IMR-90 (cell line): ENCODE measurements at regions not wholly inside any gene's neighbourhood (a gene's known extent, or its start where the extent isn't known, plus 50 kb on each side); places are given as distances from the start of the nearest gene placed in this dataset.

ENCODE experiments used
- ATAC-seq: fragments of 200-7000 bp; cut with Tn5 transposase; 2 replicates; pipeline ENCODE4 v1.9.1; 2020; ENCODE audit warnings: low read depth, mild to moderate bottlenecking, moderate library complexity
- BruUV-seq: library from RNA; stranded (reverse); fragments of 400-500 nt; replicated peaks from 2 replicates; lab custom pipeline; 2021; lab: Mats Ljungman, UMichigan
- CTCF ChIA-PET: fragments of 300-600 bp; formaldehyde crosslinking; extraction: SDS; loops from one replicate; lab custom pipeline; 2021; ENCODE audit warnings: antibody characterized with exemption; lab: Yijun Ruan, JAX
- POLR2A ChIA-PET: fragments of 300-600 bp; sonication (Branson Sonifier 250); formaldehyde crosslinking; loops from one replicate; lab custom pipeline; 2022; ENCODE audit warnings: antibody characterized with exemption; ENCODE audit not compliant: unreplicated experiment; lab: Charles Lee
- DNase-seq: peaks from one replicate; pipeline ENCODE4 v3.0.0; 2013
- H2AFZ ChIP-seq: replicated peaks from 2 replicates; pipeline ENCODE3; 2013; ENCODE audit warnings: low read length, mild to moderate bottlenecking; ENCODE audit not compliant: poor library complexity
- H2AK5ac ChIP-seq: 2 replicates; pipeline ENCODE4 v1.6.1; 2013; ENCODE audit warnings: low read depth, low read length, inconsistent platforms
- H2AK9ac ChIP-seq: replicated peaks from 2 replicates; pipeline ENCODE3; 2013; ENCODE audit warnings: mild to moderate bottlenecking, low read depth, low read length, moderate library complexity; ENCODE audit not compliant: poor library complexity
- H2BK120ac ChIP-seq: 2 replicates; pipeline ENCODE4 v1.6.1; 2013; ENCODE audit warnings: low read depth, low read length, inconsistent platforms
- H2BK15ac ChIP-seq: 3 replicates; pipeline ENCODE4 v1.6.1; 2013; ENCODE audit warnings: low read depth, low read length, inconsistent platforms
- H2BK20ac ChIP-seq: 2 replicates; pipeline ENCODE4 v1.6.1; 2013; ENCODE audit warnings: low read depth, mild to moderate bottlenecking, inconsistent platforms, low read length, moderate library complexity
- H2BK5ac ChIP-seq: 2 replicates; pipeline ENCODE4 v1.6.1; 2013; ENCODE audit warnings: mild to moderate bottlenecking, low read depth, low read length, inconsistent platforms; ENCODE audit not compliant: poor library complexity, severe bottlenecking
- H3K14ac ChIP-seq: replicated peaks from 2 replicates; pipeline ENCODE4 v1.6.1; 2013; ENCODE audit warnings: low read depth, low read length, inconsistent platforms
- H3K18ac ChIP-seq: 2 replicates; pipeline ENCODE4 v1.6.1; 2013; ENCODE audit warnings: low read depth, low read length, control low read depth
- H3K23ac ChIP-seq: 2 replicates; pipeline ENCODE4 v1.6.1; 2013; ENCODE audit warnings: low read depth, low read length, inconsistent platforms
- H3K27ac ChIP-seq: 2 replicates; pipeline ENCODE4 v1.5.1; 2013; ENCODE audit warnings: mild to moderate bottlenecking, control low read depth, low read length; ENCODE audit not compliant: insufficient read depth
- H3K27me3 ChIP-seq: 2 replicates; pipeline ENCODE4 v1.6.1; 2013; ENCODE audit warnings: low read length; ENCODE audit not compliant: control insufficient read depth, insufficient read depth
- H3K36me3 ChIP-seq: 2 replicates; pipeline ENCODE4 v1.6.1; 2013; ENCODE audit warnings: low read length, mixed read lengths; ENCODE audit not compliant: control insufficient read depth, insufficient read depth
- H3K4ac ChIP-seq: 2 replicates; pipeline ENCODE4 v1.6.1; 2013; ENCODE audit warnings: low read depth, low read length, inconsistent platforms
- H3K4me1 ChIP-seq: 2 replicates; pipeline ENCODE4 v1.6.1; 2013; ENCODE audit warnings: low read length, mixed read lengths; ENCODE audit not compliant: control insufficient read depth, insufficient read depth
- H3K4me2 ChIP-seq: 2 replicates; pipeline ENCODE4 v1.6.1; 2013; ENCODE audit warnings: low read depth, mild to moderate bottlenecking, control low read depth, low read length, moderate library complexity
- H3K4me3 ChIP-seq: 2 replicates; pipeline ENCODE4 v1.5.1; 2013; ENCODE audit warnings: low read depth, mild to moderate bottlenecking, control low read depth, low read length, moderate library complexity; ENCODE audit not compliant: insufficient read depth
- H3K56ac ChIP-seq: 2 replicates; pipeline ENCODE4 v1.6.1; 2013; ENCODE audit warnings: low read length, inconsistent platforms; ENCODE audit not compliant: insufficient read depth; ENCODE audit errors: extremely low read depth
- H3K79me1 ChIP-seq, 2 experiments: 2 replicates each; pipeline ENCODE4 v1.6.1; 2013; ENCODE audit warnings: low read length in 2 of 2, inconsistent platforms in 1 of 2, low read depth in 1 of 2
- H3K9ac ChIP-seq: 2 replicates; pipeline ENCODE4 v1.6.1; 2013; ENCODE audit warnings: low read depth, low read length, control low read depth
- H3K9me1 ChIP-seq: 2 replicates; pipeline ENCODE4 v1.6.1; 2013; ENCODE audit warnings: low read length, inconsistent platforms; ENCODE audit not compliant: insufficient read depth
- H3K9me3 ChIP-seq: 2 replicates; pipeline ENCODE4 v1.6.1; 2013; ENCODE audit warnings: low read length; ENCODE audit not compliant: control insufficient read depth, insufficient read depth
- H4K20me1 ChIP-seq: 2 replicates; pipeline ENCODE4 v1.6.1; 2013; ENCODE audit warnings: low read length, inconsistent platforms; ENCODE audit not compliant: insufficient read depth
- H4K5ac ChIP-seq: 2 replicates; pipeline ENCODE4 v1.6.1; 2013; ENCODE audit warnings: mild to moderate bottlenecking, low read depth, low read length, control low read depth
- H4K8ac ChIP-seq, 2 experiments: 2 replicates each; pipeline ENCODE4 v1.6.1; 2013; ENCODE audit warnings: low read depth in 2 of 2, low read length in 2 of 2, control low read depth in 1 of 2, inconsistent platforms in 1 of 2
- H4K91ac ChIP-seq: 2 replicates; pipeline ENCODE4 v1.6.1; 2013; ENCODE audit warnings: low read depth, low read length, inconsistent platforms; ENCODE audit not compliant: insufficient read depth
- FOS ChIP-seq: fragments of 150-350 bp; IDR thresholded peaks from 2 replicates; pipeline ENCODE4 v1.6.1; 2016; ENCODE audit warnings: low read depth, low read length
- POLR2A ChIP-seq: IDR thresholded peaks from 2 replicates; pipeline ENCODE4 v1.6.1; 2012; ENCODE audit warnings: mild to moderate bottlenecking, low read depth, low read length
- RCOR1 ChIP-seq: IDR thresholded peaks from 2 replicates; pipeline ENCODE4 v1.6.1; 2012; ENCODE audit warnings: mild to moderate bottlenecking, low read length, improper control_type of control experiment; ENCODE audit not compliant: insufficient replicate concordance
- WGBS, 2 experiments: methylation state at CpG; one replicate each; pipeline versions ENCODE4 v1.1.5 to v1.1.7; 2013; ENCODE audit warnings: missing lambda C conversion rate in 2 of 2; ENCODE audit not compliant: insufficient read length in 1 of 2; ENCODE audit errors: extremely low coverage in 2 of 2; 5-methylcytosine and 5-hydroxymethylcytosine counted together
- dilution Hi-C: fragments of 300-500 bp; cut with HindIII; formaldehyde crosslinking; loops from one replicate; pipeline ENCODE4 v1.14.3; 2018; ENCODE audit warnings: low sequenced_read_pairs; ENCODE audit not compliant: unreplicated experiment
- in situ Hi-C: fragments of 300-500 bp; cut with MboI; formaldehyde crosslinking; loops from 3 replicates; pipeline ENCODE4 v1.14.3; 2019; ENCODE audit warnings: low sequenced_read_pairs, inconsistent platforms, mixed read lengths
- intact Hi-C: fragments of 100-400 bp; cut with micrococcal nuclease; formaldehyde crosslinking; loops from 2 replicates; pipeline ENCODE4 v1.10.0; 2022

GRCh38 chr7:70925411-70926115, 206.4 kb upstream of the GALNT17 start:
- H3K36me3 ChIP-seq = no peaks in the 10 kb centered on the region
- ATAC-seq (no peak), DNase-seq (no peak)
- in situ Hi-C loops (no loop called here), intact Hi-C loops (no loop called here), dilution Hi-C loops (no loop called here)
- peaks cover 18% of the 10 kb centered on the region for H3K9me3 ChIP-seq
- no peak overlapping the region for H4K8ac ChIP-seq
- 43% methylated on average over 2 of the region's 5 CpGs; no CpG with 5 or more reads in 1 of the 2 experiments for WGBS, 2 experiments
- H3K9ac ChIP-seq = no peak overlapping the region
- no peak overlapping the region for H3K4ac ChIP-seq
- no peak overlapping the region for H2AK9ac ChIP-seq
- H3K79me1 ChIP-seq = no peaks in the 10 kb centered on the region
- H4K5ac ChIP-seq = no peak overlapping the region
- no peak overlapping the region for H3K27ac ChIP-seq
- H3K14ac ChIP-seq = no peak overlapping the region
- no peak overlapping the region for H3K23ac ChIP-seq
- no peaks in the 10 kb centered on the region for H3K4me1 ChIP-seq
- no peaks in the 10 kb centered on the region for H3K9me1 ChIP-seq
- CTCF ChIA-PET = no interaction called here
- no peak overlapping the region for H3K56ac ChIP-seq
- H2BK5ac ChIP-seq = no peak overlapping the region
- H3K4me2 ChIP-seq = no peak overlapping the region
- H3K4me3 ChIP-seq = no peak overlapping the region
- H2BK120ac ChIP-seq = no peak overlapping the region
- no peak for TF ChIP-seq POLR2A
- no peak for TF ChIP-seq FOS
- no peak for TF ChIP-seq RCOR1
- no peak overlapping the region for H2BK15ac ChIP-seq
- no TSS peak for BruUV-seq
- H2AK5ac ChIP-seq = no peak overlapping the region
- POLR2A ChIA-PET = no interaction called here
- no peak overlapping the region for H4K91ac ChIP-seq
- no peak overlapping the region for H2BK20ac ChIP-seq
- H4K20me1 ChIP-seq = no peaks in the 10 kb centered on the region
- no peak overlapping the region for H3K18ac ChIP-seq
- H2AFZ ChIP-seq = no peak overlapping the region
- no peaks in the 10 kb centered on the region for H3K27me3 ChIP-seq
